ENCODE measurements at regions not wholly inside any gene's neighbourhood (a gene's known extent, or its start where the extent isn't known, plus 50 kb on each side); places are given as distances from the start of the nearest gene placed in this dataset.
A peak's percentile ranks its signal among the peaks of the same experiment; 100 is the strongest.
"Not testable (repeated sequence)": the region's sequence is repeated elsewhere in the genome, so short reads cannot be mapped to it uniquely, and the experiment has no call there.

DNA sequence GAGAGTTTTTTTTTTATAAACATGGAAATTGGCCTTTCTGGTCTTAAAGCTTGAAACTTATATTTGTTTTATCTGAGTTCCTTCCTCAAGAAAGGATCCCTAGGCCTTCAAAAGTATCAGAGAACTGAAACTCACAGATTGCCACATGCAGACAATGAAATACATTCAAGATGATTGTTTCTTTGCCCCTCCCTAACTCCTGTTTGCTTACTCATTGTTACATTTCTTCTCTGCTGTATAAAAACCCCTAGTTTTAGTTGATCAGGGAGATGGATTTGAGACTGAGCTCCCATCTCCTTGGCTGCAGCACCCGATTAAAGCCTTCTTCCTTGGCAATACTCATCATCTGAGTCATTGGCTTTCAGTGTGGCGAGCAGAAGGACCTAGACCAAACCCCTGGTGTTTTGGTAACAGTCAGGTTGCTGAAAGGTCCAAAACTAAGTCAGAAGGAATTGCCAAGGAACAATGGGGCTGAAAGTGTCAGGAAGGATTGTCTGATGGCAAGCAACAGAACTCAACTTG is 132.3 kb upstream of the SULF2 start:
- Histone ChIP-seq H3K4me1 (ENCODE audit: insufficient read depth, low read length) (no peaks in the 10 kb centered on the region), H3K27ac (ENCODE audit: low read depth, low read length) (no peak overlapping the region), H3K36me3 (ENCODE audit: insufficient read depth, low read length) (no peaks in the 10 kb centered on the region), H3K4me3 (ENCODE audit: low read length) (no peak overlapping the region), H3K9me3 (ENCODE audit: low read length) (no peaks in the 10 kb centered on the region), H3K27me3 (ENCODE audit: insufficient read depth, low read length, poor library complexity, severe bottlenecking) (no peaks in the 10 kb centered on the region)
- CTCF ChIA-PET: interaction anchor here (1.1 kb wide), 1 partner anchor 10 kb away, joined by 3 read pairs; no protein-coding TSS in a partner anchor
- no peak for DNase-seq
- peaks cover 6 to 32% of the 10 kb centered on the region in 2 donors for H3K27me3 Mint-ChIP-seq
- H3K4me3 Mint-ChIP-seq: peak overlapping the region in 1 of 7 donors; percentile 4
- H3K27ac Mint-ChIP-seq: no peak overlapping the region
- H3K4me1 Mint-ChIP-seq: no peaks in the 10 kb centered on the region
- POLR2A ChIA-PET: no interaction called here
- peaks cover 0 to 3% (median 2%) of the 10 kb centered on the region in 3 donors for H3K36me3 Mint-ChIP-seq
- H3K9me3 Mint-ChIP-seq: peaks cover 8 to 18% (median 13%) of the 10 kb centered on the region in 5 donors

DNA sequence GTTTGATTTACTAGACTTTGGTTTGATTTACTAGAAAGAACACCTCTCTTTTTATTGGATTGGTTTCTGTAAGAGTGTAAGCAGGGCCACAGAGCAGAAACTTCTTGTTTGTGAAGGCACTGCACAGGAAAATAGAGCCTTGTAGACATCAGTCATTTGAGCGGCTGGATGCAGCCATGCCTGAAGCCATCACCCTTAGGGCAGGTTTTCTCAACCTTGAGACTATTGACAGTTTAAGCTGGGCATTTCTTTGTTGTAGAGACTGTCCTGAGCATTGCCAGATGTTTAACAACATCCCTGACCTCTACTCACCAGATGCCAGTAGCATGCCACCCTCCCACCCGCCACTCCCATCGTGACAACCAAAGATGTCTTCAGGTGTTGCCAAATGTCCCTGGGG is 130.2 kb upstream of the SULF2 start:
- Histone ChIP-seq H3K36me3 (ENCODE audit: insufficient read depth, low read length) (no peaks in the 10 kb centered on the region), H3K4me3 (ENCODE audit: low read length) (no peak overlapping the region), H3K4me1 (ENCODE audit: insufficient read depth, low read length) (no peaks in the 10 kb centered on the region), H3K9me3 (ENCODE audit: low read length) (no peaks in the 10 kb centered on the region), H3K27ac (ENCODE audit: low read depth, low read length) (no peak overlapping the region), H3K27me3 (ENCODE audit: insufficient read depth, low read length, poor library complexity, severe bottlenecking) (no peaks in the 10 kb centered on the region)
- CTCF ChIA-PET: no interaction called here
- DNase-seq: no peak
- H3K4me3 Mint-ChIP-seq: no peak overlapping the region
- POLR2A ChIA-PET: no interaction called here
- H3K4me1 Mint-ChIP-seq: no peaks in the 10 kb centered on the region
- no peak overlapping the region for H3K27ac Mint-ChIP-seq
- H3K27me3 Mint-ChIP-seq: peaks cover 14 to 33% of the 10 kb centered on the region in 2 donors
- peaks cover 0 to 3% (median 2%) of the 10 kb centered on the region in 3 donors for H3K36me3 Mint-ChIP-seq
- H3K9me3 Mint-ChIP-seq: peaks cover 8 to 18% (median 13%) of the 10 kb centered on the region in 5 donors

DNA sequence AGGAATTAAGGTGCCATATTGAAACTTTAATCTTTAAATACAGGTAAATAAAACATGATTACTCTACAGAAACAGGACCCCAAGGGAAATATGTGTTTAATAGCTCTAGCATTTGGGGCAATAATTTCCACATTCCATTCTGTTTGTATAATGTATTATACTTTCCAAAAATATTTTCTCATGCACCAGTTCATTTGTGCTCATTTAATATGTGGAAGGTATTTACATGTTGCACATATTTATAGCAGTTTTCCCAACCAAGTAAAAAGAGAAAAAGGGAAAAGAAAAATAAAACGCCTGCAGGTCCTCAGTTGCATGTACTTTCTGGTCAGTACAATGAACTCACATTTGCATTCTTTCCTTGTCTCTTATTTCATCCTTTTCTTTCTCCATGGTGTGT is 129.5 kb upstream of the SULF2 start:
- Histone ChIP-seq H3K27me3 (ENCODE audit: insufficient read depth, low read length, poor library complexity, severe bottlenecking) (no peaks in the 10 kb centered on the region), H3K36me3 (ENCODE audit: insufficient read depth, low read length) (no peaks in the 10 kb centered on the region), H3K4me1 (ENCODE audit: insufficient read depth, low read length) (no peaks in the 10 kb centered on the region), H3K4me3 (ENCODE audit: low read length) (no peak overlapping the region), H3K27ac (ENCODE audit: low read depth, low read length) (no peak overlapping the region), H3K9me3 (ENCODE audit: low read length) (no peaks in the 10 kb centered on the region)
- peaks cover 8 to 18% (median 13%) of the 10 kb centered on the region in 5 donors for H3K9me3 Mint-ChIP-seq
- H3K4me3 Mint-ChIP-seq: no peak overlapping the region
- H3K27ac Mint-ChIP-seq: no peak overlapping the region
- ChIA-PET CTCF (no interaction called here), POLR2A (no interaction called here)
- H3K4me1 Mint-ChIP-seq: no peaks in the 10 kb centered on the region
- peaks cover 14 to 33% of the 10 kb centered on the region in 2 donors for H3K27me3 Mint-ChIP-seq
- peaks cover 0 to 3% (median 2%) of the 10 kb centered on the region in 3 donors for H3K36me3 Mint-ChIP-seq
- no peak for DNase-seq

DNA sequence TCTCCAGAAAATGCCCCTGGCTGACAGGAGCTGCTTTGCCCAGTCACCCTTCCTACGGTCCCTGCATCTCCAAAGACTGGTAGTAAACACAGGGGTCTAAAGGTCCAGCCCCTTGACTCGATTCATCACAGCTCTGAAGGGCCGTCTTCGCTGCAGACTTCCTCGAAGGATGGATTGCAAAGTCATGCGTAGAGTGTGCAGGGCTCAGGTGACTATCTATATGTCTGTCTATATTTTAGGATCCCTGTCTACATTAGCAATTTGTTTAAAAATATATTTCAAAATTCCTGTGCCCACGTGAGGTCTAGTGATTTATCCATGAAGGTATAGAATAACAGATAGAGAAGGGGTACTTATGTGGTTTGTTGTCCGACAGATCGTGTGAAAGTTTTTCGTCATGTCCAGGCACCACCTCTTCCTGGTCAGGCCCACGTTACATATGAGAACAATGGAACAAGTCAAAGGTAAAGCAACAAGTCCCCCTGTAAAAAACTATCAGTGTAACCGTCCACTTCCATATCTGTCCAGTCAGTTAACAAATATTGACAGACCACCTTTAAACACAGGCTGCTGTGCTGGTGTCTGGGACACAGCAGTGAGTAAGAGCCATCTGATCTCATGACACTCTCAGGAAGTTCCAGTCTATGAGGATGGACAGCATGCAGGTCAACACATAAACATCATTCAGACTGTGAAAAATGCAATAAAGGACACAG is 127.7 kb upstream of the SULF2 start:
- H3K27ac Mint-ChIP-seq; DNase-seq; H3K4me3 Mint-ChIP-seq; H3K27me3 ChIP-seq (ENCODE audit: insufficient read depth, low read length, poor library complexity, severe bottlenecking); H3K9me3 ChIP-seq (ENCODE audit: low read length); CTCF ChIA-PET; H3K4me1 ChIP-seq (ENCODE audit: insufficient read depth, low read length); H3K36me3 ChIP-seq (ENCODE audit: insufficient read depth, low read length); POLR2A ChIA-PET; H3K36me3 Mint-ChIP-seq; H3K4me3 ChIP-seq (ENCODE audit: low read length); H3K27ac ChIP-seq (ENCODE audit: low read depth, low read length); H3K4me1 Mint-ChIP-seq: not testable (repeated sequence)
- Mint-ChIP-seq H3K9me3 (peaks cover 7 to 15% (median 11%) of the 10 kb centered on the region in 5 donors), H3K27me3 (peaks cover 13 to 34% of the 10 kb centered on the region in 2 donors)

DNA sequence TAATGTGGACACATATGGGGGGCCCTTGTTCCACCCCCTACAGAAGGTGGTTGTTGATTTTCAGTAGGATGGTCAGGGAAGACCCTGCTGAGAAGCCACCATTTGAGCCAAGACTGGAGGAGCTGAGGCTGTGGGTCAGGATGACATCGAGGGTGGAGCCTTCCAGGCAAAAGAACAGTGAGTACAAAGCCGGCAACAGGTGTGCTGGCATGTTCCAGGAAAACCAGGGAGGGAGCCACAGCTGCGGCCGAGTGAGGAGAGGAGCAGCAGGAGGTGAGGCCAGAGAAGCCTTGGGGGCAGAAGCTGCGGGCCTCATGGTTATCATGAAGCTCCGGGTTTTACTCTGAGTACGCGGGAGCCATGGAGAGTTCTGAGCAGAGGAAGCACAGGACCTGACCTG is 126.9 kb upstream of the SULF2 start:
- H3K36me3 ChIP-seq (ENCODE audit: insufficient read depth, low read length); CTCF ChIA-PET; POLR2A ChIA-PET; H3K4me1 Mint-ChIP-seq; H3K4me1 ChIP-seq (ENCODE audit: insufficient read depth, low read length); H3K27ac ChIP-seq (ENCODE audit: low read depth, low read length); H3K4me3 ChIP-seq (ENCODE audit: low read length); H3K4me3 Mint-ChIP-seq; H3K9me3 ChIP-seq (ENCODE audit: low read length); H3K36me3 Mint-ChIP-seq; DNase-seq; H3K27me3 ChIP-seq (ENCODE audit: insufficient read depth, low read length, poor library complexity, severe bottlenecking); H3K27ac Mint-ChIP-seq: not testable (repeated sequence)
- peaks cover 13 to 34% of the 10 kb centered on the region in 2 donors for H3K27me3 Mint-ChIP-seq
- H3K9me3 Mint-ChIP-seq: peaks cover 3 to 15% (median 5%) of the 10 kb centered on the region in 5 donors

DNA sequence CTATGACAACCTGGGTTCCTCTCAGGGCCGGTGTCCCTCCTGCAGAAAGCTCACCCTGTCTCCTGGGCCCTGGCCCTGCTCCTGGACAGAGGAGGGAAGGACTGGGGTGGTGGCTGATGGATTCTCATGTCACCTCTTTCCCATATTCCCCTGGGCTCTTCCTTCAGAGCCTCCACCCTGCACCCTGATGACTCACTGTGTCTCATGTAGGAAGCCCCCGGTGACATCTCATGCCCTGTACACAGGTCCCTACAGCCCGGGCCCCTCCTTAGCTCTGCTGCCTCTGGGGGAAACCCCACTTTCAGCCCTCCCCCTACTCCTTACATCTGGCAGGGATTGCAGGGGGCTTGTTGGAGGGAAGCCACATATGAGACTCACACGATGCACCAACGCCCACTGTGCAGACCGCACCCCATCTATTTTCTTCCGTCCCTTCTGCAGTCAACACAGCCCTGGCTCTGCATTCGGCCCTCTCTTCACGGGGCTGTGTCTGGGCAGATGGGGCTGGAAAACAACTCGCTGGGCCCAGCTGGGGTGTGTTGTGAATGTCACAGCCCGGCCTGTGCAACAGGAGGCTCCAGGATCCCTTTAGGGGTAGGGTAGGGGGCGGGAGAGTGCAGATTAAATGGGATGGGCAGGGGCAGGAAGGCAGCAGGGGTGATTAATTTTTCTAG is 124.6 kb upstream of the SULF2 start:
- H3K9me3 Mint-ChIP-seq; H3K4me3 Mint-ChIP-seq; H3K36me3 ChIP-seq (ENCODE audit: insufficient read depth, low read length); H3K36me3 Mint-ChIP-seq; POLR2A ChIA-PET; CTCF ChIA-PET; H3K4me1 Mint-ChIP-seq; H3K27ac Mint-ChIP-seq; DNase-seq; H3K9me3 ChIP-seq (ENCODE audit: low read length); H3K27me3 ChIP-seq (ENCODE audit: insufficient read depth, low read length, poor library complexity, severe bottlenecking); H3K4me3 ChIP-seq (ENCODE audit: low read length); H3K4me1 ChIP-seq (ENCODE audit: insufficient read depth, low read length); H3K27ac ChIP-seq (ENCODE audit: low read depth, low read length): not testable (repeated sequence)
- peaks cover 13 to 39% of the 10 kb centered on the region in 2 donors for H3K27me3 Mint-ChIP-seq

DNA sequence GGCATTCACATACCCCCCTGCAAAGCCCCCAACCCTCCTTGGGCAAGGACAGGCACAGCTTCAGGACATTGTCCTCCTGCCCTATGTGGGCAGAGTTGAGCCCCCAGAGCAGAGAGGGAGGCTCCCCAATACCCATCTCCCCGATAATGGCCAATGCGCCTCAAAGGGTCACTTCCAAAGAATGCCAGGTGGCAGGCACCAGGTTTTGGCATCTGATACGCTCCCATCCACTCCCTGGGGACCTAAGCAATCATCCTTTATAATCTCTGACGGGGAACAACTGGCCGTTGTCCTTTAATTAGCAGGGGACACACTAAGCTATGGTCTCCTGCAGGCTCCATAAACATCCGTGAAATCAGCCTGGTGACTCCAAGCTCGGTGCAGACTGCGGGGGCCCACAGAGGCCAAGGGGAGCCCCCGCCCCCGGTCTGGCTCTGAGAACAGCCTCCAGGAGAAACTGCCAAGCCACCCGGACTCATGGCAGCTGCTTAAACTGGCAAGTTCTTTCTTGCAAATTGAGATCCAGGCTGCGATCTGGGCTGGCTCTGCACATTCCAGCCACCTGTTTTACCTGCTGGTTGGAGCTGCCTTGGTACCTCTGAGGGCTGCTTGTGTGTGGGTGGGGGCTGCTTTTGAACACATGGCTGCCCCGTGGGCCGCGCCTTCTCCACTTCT is 123.2 kb upstream of the SULF2 start:
- H3K9me3 ChIP-seq (ENCODE audit: low read length); H3K36me3 Mint-ChIP-seq; CTCF ChIA-PET; H3K4me1 Mint-ChIP-seq; H3K27ac ChIP-seq (ENCODE audit: low read depth, low read length); H3K4me1 ChIP-seq (ENCODE audit: insufficient read depth, low read length); DNase-seq; H3K27ac Mint-ChIP-seq; H3K27me3 ChIP-seq (ENCODE audit: insufficient read depth, low read length, poor library complexity, severe bottlenecking); H3K4me3 ChIP-seq (ENCODE audit: low read length); H3K4me3 Mint-ChIP-seq; POLR2A ChIA-PET; H3K36me3 ChIP-seq (ENCODE audit: insufficient read depth, low read length); H3K9me3 Mint-ChIP-seq: not testable (repeated sequence)
- H3K27me3 Mint-ChIP-seq: peaks cover 11 to 38% of the 10 kb centered on the region in 2 donors

DNA sequence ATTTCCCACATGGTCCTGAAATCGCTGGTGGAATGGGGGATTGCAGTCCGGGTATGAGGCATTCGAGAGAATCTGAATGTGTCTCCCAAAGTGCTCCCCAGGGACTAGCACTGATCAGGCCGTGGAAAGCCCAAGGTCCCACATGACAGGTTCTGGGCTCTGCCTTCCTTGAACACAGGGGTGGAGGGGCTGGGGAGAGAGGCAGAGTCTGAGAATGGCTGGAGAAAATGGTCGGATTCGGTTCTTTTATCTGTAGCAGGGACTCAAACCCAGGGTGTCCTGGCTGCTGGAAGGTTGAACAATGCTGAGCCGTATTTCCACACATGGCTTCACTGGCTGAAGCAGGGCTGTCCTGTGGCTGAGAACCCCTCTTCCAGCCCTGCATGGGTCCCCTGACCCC is 122.7 kb upstream of the SULF2 start:
- H3K27ac Mint-ChIP-seq; H3K4me1 ChIP-seq (ENCODE audit: insufficient read depth, low read length); H3K36me3 ChIP-seq (ENCODE audit: insufficient read depth, low read length); H3K9me3 Mint-ChIP-seq; H3K27me3 ChIP-seq (ENCODE audit: insufficient read depth, low read length, poor library complexity, severe bottlenecking); H3K4me1 Mint-ChIP-seq; H3K4me3 Mint-ChIP-seq; H3K9me3 ChIP-seq (ENCODE audit: low read length); POLR2A ChIA-PET; H3K4me3 ChIP-seq (ENCODE audit: low read length); H3K36me3 Mint-ChIP-seq; H3K27ac ChIP-seq (ENCODE audit: low read depth, low read length); CTCF ChIA-PET; DNase-seq: not testable (repeated sequence)
- H3K27me3 Mint-ChIP-seq: peaks cover 10 to 32% of the 10 kb centered on the region in 2 donors
